ENCODE measurements at regions not wholly inside any gene's neighbourhood (a gene's known extent, or its start where the extent isn't known, plus 50 kb on each side); places are given as distances from the start of the nearest gene placed in this dataset.
A peak's percentile ranks its signal among the peaks of the same experiment; 100 is the strongest.
"Not testable (repeated sequence)": the region's sequence is repeated elsewhere in the genome, so short reads cannot be mapped to it uniquely, and the experiment has no call there.

DNA sequence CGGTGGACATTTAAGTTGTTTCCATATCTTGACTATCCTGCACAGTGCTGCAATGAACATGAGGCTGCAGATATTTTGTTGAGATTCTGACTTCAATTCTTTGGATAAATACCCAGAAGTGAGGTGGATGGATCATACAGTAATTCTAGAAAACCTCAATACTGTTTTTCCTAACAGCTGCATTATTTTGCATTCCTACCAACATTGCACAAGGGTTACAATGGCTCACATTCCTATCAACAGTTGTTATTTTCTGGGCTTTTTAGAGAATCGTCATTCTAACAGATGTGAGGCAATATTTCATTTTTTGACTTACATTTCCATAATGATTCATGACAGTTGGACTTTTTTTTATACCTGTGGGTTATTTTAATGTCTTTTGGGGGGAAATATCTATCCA, 716.9 kb upstream of the ANO3 start:
- DNase-seq (ENCODE audit: low spot score): no peak

DNA sequence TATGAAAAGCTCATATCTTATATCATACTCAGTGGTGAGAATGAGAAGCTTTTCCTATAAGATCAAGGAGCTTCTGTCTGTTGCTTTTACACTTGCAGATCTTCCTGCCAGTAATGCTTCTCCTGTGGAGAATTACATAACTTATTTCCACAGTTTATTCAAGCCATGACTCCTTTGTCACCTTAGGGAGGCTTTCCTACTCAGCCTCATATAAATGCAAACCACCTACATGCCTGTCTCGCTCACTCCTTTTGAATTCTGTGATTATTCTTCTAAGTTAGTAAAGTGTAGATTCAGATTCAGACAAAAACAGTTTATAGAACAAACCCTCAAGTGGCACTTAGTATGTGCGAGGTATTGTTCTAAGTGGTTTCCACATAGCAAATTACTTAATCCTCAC, 716.1 kb upstream of the ANO3 start:
- no peak for DNase-seq (ENCODE audit: low spot score)

DNA sequence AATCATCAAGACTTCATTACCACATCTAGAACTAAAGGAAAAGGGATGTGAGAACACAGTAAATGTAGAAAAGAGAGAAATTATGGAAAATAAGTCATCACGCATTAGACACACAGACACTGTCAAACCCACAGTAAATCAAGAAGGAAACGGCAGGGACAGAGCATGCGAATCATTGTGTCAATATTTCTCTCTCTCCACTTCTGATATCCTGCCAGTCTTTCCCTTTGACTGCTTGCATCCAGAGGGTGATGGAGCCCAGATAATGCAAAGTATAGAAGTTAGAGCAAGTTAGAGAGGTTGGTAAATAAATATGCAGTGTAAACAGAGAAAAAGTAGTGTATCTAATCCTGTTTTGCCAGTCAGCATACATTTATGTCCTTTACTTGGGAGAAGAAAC, 706.8 kb upstream of the ANO3 start:
- no peak for DNase-seq (ENCODE audit: low spot score)

DNA sequence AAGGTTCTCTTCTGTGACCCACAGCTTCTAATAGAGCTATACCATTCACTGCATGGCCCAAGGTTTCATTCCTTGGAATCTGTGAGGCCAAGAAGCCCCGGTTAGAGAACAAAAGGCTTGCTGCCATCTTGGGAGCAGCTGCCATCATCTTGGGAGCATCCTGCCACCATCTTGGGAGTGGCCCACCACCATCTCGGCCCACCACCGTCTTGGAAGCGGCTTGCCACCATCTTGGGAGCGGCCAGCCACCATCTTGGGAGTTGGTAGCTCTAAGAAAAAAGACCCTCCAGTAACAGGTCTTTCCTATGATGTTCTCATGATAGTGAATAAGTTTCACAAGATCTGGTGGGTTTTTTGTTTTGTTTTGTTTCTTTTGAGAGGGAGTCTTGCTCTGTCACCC, 703.9 kb upstream of the ANO3 start:
- no peak for DNase-seq (ENCODE audit: low spot score)

DNA sequence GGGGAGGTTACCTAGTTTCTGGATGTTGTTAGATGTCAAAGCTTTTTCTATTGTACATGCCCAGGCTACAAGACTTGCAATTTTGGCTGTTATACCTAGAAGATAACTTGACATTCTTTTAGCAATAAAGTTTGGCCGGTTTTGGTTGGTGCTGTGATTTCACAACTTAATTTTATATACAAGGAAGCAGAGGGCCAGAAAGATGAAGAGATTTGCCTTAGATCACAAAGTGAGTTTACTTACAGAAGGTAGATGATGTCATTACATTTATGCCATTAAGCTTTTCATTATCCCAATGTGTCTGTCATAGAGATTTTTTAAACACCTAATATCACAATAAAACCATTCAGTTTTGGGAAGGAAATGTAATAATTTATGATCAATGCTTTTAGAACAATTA, 698.7 kb upstream of the ANO3 start:
- no peak for DNase-seq (ENCODE audit: low spot score)

DNA sequence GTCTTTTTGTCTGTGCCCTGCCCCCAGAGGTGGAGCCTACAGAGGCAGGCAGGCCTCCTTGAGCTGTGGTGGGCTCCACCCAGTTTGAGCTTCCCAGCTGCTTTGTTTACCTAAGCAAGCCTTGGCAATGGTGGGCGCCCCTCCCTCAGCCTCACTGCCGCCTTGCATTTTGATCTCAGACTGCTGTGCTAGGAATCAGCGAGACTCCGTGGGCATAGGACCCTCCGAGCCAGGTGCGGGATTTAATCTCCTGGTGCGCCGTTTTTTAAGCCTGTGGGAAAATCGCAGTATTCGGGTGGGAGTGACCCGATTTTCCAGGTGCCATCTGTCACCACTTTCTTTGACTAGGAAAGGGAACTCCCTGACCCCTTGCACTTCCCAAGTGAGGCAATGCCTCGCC, 682.7 kb upstream of the ANO3 start:
- not testable (repeated sequence) for DNase-seq (ENCODE audit: low spot score)

DNA sequence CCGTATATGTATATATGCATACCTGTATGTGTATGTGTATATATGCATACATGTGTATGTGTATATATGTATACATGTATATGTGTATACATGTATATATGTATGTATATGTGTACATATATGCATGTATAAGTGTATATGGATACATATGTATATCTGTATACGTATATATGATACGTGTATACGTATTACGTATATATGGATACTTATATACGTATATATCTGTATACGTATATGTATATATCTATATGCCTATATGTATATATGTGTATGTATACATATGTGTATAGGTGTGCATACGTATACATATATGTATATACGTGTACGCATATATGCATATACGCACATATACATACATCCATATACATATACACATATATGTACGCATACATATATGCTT, 681.6 kb upstream of the ANO3 start:
- no peak for DNase-seq (ENCODE audit: low spot score)

DNA sequence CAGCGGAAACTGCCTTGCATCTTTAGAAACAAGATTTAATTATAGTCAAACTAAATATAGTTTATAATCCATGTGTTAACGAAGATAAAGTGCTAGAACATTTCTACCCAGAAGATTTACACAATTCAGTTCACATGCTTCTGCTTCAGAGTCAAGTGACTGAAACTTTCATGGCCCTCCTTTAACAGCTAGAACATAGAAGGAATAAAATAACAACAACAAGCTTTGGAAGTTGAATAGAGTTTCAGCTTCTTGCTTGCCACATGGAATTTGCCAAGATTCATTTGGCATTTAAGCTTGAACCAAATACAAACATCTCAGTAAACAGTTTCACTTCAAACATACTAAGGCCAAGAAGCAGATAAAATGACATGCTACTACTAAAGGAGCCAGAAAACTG, 676.3 kb upstream of the ANO3 start:
- no peak for DNase-seq (ENCODE audit: low spot score)

DNA sequence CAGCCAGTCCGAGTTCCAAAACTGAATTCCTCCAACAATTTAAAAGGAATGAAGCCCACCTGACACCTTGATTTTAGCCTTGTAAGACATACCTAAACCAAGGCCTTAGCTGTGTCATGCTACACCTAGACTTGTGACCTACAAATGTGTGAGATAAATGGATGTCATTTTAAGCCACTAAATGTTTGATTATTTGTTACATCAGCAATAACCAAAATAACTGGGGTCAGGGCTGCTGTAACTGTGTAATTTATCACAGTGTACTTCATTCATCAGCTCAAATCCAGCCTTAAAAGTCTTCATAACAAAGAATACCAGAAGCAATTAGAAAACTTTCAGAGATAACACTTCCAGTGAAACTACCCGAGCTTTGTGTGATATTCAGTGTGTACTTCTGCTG, 673.0 kb upstream of the ANO3 start:
- DNase-seq (ENCODE audit: low spot score): no peak

DNA sequence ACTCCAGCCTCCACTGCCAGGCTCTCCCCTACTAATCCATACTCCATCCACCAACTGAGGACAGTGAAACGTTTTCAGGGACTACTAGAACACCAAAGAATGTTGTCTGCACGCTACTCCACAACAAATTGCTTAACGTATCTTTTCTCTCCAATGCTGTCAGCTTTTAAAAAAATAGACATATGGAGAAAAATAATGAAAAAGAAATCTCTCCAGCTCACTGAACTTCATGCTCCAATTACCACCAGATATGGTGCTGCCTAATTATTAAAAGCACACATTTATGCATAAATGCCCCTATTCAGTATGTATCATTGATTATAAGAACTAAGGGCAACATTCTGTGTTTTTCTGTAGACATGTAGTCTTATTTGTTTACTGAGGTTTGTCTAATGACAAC, 672.2 kb upstream of the ANO3 start:
- DNase-seq (ENCODE audit: low spot score): no peak

DNA sequence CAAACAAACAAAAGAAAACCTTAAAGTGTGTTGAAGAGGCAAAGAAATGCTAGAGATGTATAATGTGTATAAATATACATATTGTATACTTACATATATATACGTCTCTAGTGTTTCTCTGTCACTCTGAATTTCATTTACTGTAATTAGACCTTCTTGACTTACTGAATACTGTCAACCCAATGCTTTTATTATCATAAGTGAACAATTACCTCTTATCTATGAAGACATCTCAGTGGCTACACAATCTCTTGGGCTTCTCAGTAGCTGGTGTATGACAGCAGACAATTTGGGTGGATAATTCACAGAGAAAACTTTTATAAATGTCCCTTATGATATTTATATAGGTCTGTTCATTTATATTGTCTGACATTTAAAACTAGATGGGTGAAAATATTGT, 664.1 kb upstream of the ANO3 start:
- no peak for DNase-seq (ENCODE audit: low spot score)

DNA sequence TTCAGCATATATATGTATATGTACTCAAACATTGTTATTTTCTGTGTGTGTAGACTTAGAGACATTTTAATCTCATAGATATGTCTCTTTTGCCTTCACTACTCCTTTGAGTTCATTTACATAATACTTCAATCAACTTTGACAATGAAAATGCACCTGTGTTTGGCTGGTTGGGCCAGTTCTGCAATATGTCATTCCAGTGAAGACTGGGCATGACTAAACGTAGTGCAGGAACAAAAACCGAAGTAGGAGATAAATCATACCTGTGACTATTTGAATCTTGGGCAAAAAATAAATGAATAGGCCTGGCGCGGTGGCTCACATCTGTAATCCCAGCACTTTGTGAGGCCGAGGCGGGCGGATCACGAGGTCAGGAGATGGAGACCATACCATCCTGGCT, 640.0 kb upstream of the ANO3 start:
- no peak for DNase-seq (ENCODE audit: low spot score)

DNA sequence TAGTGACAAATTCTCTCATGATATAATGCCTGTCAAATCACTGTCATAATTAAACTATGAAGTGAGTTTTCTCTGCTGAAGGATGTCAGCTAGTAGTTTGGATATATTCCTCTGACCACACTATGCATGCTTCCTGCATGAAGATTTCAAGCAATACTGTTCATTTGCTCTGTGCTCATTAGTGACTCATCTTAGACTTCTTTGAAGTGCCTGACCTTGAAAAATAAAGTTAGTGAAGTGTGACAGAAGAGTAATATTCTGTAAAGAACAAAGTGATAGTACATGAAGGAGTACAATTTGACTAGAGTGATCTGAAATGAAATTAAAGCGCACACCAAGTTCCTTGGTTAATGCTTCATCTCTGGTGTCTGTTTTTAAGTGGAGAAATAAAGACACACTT, 629.5 kb upstream of the ANO3 start:
- DNase-seq (ENCODE audit: low spot score): no peak

DNA sequence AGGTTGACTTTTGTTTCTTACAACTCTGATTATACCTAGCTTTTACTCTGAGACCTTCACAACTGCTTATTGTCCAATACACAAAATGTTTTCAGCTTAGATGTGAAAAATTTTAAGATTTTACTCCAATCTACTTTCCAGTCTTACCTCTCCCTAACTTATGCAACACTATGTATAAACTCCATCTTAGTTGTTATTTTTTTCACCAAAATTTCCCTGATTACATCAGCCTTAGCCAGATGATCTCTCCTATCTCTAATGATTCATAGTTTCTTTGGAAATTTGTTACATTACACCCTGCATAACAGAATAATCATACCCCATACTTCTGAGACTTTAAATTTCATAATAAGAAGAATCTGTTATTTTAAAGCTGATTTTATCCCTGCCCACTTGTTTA, 621.0 kb upstream of the ANO3 start:
- DNase-seq (ENCODE audit: low spot score): no peak

DNA sequence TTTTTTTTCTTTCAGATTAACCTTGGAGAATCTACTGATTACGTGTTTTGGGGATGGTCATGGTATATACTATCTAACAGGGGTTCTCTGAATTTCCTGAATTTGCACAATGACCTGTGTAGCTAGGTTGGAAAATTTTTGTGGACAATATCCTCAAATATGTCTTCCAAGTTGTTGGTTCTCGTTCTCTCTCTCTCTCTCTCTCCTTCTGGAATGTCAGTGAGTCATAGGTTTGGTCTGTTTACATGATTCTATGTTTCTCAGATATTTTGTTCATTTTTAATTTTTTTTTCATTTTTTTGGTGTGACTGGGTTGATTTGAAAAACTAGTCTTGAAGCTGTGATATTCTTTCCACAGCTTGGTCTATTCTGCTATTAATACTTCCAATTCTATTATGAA, 604.0 kb upstream of the ANO3 start:
- DNase-seq (ENCODE audit: low spot score): no peak

DNA sequence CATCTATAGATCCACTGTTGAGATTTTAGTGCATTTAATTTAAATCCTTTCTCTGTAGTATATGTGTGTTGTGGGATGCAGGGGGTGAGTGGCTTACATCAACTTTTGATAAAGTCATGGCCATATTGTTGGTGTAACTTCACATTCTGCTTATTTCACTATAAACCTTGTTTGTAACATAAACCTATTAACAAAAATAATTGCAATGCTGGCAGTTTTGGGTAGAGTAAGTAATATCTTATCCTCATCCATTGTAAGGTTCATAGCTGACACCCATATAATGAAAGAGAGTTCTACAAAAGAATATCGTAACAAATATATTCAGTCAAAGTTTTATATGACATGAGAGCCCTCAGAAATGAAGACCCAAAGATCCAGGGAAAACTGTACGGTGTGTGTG, 601.7 kb upstream of the ANO3 start:
- no peak for DNase-seq (ENCODE audit: low spot score)

DNA sequence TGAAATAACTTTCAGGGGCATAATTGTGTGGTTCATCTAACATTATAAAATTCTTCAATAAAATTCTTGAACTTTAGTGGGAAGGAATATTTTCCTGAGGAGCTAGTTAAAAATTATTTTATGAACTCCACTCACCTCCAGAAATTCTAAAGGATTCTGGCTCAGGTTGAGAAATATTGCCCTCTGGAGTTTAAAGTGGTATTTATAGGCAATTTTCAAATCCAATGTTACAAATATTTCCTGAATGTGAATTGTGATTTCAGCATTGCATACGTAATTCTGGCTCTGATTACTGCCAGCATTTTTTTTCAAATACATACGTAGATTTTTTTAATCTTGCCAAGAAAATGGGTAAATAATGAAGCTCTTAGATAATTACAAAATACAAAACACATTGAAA, 598.2 kb upstream of the ANO3 start:
- no peak for DNase-seq (ENCODE audit: low spot score)

DNA sequence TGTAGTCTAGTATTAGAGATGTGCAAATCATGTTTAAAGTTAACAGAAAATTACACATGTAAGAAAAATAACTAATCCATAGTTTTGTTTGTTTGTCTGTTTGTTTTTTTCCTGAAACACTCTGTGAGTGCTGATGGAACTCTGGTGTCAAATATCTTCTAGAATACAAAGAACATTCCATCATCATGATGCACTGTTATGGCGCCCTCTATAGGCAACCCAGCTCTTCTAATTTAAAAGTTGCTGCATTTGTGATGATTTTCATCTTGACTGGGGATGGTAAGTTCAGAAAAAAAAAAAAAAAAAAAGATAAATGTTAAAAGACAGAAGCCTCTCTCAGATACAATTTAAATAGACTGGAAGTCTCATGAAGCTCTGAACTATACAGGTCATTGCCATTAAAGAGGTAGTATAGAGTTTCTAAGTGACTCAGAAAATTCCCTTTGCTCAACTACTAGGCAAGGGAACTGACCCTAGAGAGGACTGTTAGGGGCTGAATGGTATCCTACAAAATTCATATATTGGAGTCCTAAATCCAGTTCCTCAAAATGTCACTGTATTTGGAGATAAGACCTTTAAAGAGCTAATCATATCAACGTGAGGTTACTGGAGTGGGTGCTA, 597.2 kb upstream of the ANO3 start:
- DNase-seq (ENCODE audit: low spot score): peak; percentile 30

DNA sequence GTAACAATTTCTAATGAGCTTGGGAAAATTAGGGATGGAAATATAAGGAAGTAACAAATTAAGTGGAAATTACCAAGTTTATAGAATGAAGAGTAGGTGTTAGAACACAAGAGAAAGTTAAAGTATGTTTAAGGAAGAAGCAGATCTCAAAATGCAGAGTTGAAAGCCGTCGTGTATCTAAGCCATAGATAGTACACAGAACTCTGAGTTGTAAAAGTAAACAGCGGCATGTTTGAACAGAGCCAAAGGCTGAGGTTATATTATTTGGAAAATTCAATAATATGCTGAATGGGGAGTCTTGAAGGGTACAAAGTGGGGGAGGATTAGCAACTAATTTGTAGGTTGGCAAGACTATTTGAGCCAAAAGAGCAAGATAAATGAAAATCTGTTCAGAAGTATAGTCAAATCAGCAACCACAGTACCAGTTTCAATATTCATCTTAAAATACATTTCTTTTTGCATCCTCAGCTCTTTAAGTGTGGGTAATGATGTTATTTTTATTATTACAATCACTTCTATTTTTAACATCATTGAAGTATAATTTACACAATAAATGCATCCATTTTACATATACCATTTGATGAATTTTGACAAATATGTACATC, 594.8 kb upstream of the ANO3 start:
- DNase-seq (ENCODE audit: low spot score): no peak

DNA sequence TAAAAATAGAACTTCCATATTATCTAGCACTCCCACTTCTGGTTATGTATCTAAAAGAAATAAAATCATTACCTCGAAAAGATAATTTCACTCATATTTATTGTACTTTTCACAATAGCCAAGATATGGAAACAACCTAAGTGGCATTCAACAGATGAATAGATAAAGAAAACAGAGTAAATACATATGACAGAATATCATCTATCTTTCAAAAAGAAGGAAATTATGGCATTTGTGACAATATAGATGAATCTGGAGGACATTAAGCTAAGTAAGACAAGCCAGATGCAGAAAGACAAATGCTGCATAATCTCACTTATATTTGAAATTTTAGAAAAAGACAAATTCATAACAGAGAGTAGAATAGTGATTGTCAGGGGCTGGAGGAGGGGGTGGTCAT, 590.0 kb upstream of the ANO3 start:
- DNase-seq (ENCODE audit: low spot score): no peak

DNA sequence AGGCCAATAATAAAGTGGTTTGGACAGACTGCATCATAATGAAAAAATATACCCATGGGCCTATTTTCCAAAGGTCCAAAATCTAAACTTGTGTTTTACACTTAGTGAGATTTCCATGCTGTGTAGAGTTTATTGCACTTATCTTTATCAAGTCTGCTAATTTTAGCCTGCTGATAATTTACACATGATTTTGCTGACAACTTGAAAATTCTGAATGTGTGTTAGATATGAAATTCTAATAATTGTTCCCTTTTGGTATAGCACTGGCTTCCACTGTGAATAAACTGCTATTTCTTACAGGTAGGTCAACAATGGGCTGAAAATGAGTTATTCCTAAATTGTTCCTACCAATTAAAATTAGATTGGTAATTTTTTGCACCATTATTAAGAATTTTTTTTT, 589.1 kb upstream of the ANO3 start:
- DNase-seq (ENCODE audit: low spot score): no peak

DNA sequence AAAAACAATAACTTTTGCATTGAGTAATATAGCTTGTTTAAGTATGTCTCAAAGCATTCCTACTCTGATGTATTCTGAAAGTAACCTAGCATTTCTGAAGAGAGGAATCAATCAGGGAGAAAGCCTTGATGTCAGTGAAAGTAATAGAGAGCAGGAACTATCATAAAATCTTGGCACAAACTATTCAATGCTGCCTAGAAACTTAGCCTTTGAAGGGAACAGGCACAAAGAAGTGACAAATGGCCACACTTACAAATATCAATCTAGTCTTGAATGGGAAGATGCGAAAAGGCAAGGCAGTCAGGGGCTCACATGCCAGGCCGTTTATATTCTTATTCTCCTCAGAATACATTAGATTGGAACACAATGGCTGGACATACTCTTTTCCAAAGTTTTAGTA, 576.5 kb upstream of the ANO3 start:
- DNase-seq (ENCODE audit: low spot score): no peak

DNA sequence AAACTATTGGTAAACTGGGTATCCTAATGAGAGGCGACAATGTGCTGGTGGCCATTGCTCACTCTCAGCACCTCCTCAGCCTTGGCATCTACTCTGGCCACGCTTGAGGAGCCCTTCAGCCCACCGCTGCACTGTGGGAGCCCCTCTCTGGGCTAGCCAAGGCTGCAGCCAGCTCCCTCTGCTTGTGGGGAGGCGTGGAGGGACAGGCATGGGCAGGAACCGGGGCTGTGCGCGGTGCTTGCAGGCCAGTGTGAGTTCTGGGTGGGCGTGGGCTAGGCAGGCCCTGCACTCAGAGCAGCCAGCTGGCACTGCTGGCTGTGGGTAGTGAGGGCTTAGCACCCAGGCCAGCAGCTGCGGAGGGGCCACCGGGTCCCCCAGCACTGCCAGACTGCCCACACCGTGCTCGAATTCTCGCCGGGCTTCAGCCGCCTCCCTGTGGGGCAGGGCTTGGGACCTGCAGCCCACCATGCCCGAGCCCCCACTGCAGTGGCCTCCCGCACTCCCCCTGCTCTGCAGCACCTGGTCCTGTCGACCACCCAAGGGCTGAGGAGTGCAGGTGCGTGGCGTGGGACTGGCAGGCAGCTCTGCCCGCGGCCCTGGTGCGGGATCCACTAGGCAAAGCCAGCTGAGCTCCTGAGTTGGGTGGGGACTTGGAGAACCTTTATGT, 575.9 kb upstream of the ANO3 start:
- no peak for DNase-seq (ENCODE audit: low spot score)

DNA sequence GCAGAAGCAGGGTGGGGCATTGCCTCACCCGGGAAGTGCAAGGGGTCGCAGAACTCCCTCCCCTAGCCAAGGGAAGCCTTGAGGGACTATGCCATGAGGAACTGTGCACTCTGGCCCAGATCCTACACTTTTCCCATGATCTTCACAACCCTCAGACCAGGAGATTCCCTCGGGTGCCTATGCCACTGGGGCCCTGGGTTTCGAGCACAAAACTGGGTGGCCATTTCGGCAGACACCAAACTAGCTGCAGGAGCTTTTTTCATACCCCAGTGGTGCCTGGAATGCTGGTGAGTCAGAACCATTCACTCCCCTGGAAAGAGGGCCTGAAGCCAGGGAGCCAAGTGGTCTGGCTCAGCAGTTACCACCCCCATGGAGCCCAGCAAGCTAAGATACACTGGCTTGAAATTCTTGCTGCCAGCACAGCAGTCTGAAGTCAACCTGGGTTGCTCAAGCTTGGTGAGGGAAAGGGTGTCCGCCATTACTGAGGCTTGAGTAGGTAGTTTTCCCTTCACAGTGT, 573.7 kb upstream of the ANO3 start:
- no peak for DNase-seq (ENCODE audit: low spot score)
